IMR-90 (cell line): ENCODE measurements at regions not wholly inside any gene's neighbourhood (a gene's known extent, or its start where the extent isn't known, plus 50 kb on each side); places are given as distances from the start of the nearest gene placed in this dataset.

ENCODE experiments used
- ATAC-seq: fragments of 200-7000 bp; cut with Tn5 transposase; 2 replicates; pipeline ENCODE4 v1.9.1; 2020; ENCODE audit warnings: low read depth, mild to moderate bottlenecking, moderate library complexity
- BruUV-seq: library from RNA; stranded (reverse); fragments of 400-500 nt; replicated peaks from 2 replicates; lab custom pipeline; 2021; lab: Mats Ljungman, UMichigan
- CTCF ChIA-PET: fragments of 300-600 bp; formaldehyde crosslinking; extraction: SDS; loops from one replicate; lab custom pipeline; 2021; ENCODE audit warnings: antibody characterized with exemption; lab: Yijun Ruan, JAX
- POLR2A ChIA-PET: fragments of 300-600 bp; sonication (Branson Sonifier 250); formaldehyde crosslinking; loops from one replicate; lab custom pipeline; 2022; ENCODE audit warnings: antibody characterized with exemption; ENCODE audit not compliant: unreplicated experiment; lab: Charles Lee
- DNase-seq: peaks from one replicate; pipeline ENCODE4 v3.0.0; 2013
- H2AFZ ChIP-seq: replicated peaks from 2 replicates; pipeline ENCODE3; 2013; ENCODE audit warnings: low read length, mild to moderate bottlenecking; ENCODE audit not compliant: poor library complexity
- H2AK5ac ChIP-seq: 2 replicates; pipeline ENCODE4 v1.6.1; 2013; ENCODE audit warnings: low read depth, low read length, inconsistent platforms
- H2AK9ac ChIP-seq: replicated peaks from 2 replicates; pipeline ENCODE3; 2013; ENCODE audit warnings: mild to moderate bottlenecking, low read depth, low read length, moderate library complexity; ENCODE audit not compliant: poor library complexity
- H2BK120ac ChIP-seq: 2 replicates; pipeline ENCODE4 v1.6.1; 2013; ENCODE audit warnings: low read depth, low read length, inconsistent platforms
- H2BK15ac ChIP-seq: 3 replicates; pipeline ENCODE4 v1.6.1; 2013; ENCODE audit warnings: low read depth, low read length, inconsistent platforms
- H2BK20ac ChIP-seq: 2 replicates; pipeline ENCODE4 v1.6.1; 2013; ENCODE audit warnings: low read depth, mild to moderate bottlenecking, inconsistent platforms, low read length, moderate library complexity
- H2BK5ac ChIP-seq: 2 replicates; pipeline ENCODE4 v1.6.1; 2013; ENCODE audit warnings: mild to moderate bottlenecking, low read depth, low read length, inconsistent platforms; ENCODE audit not compliant: poor library complexity, severe bottlenecking
- H3K14ac ChIP-seq: replicated peaks from 2 replicates; pipeline ENCODE4 v1.6.1; 2013; ENCODE audit warnings: low read depth, low read length, inconsistent platforms
- H3K18ac ChIP-seq: 2 replicates; pipeline ENCODE4 v1.6.1; 2013; ENCODE audit warnings: low read depth, low read length, control low read depth
- H3K23ac ChIP-seq: 2 replicates; pipeline ENCODE4 v1.6.1; 2013; ENCODE audit warnings: low read depth, low read length, inconsistent platforms
- H3K27ac ChIP-seq: 2 replicates; pipeline ENCODE4 v1.5.1; 2013; ENCODE audit warnings: mild to moderate bottlenecking, control low read depth, low read length; ENCODE audit not compliant: insufficient read depth
- H3K27me3 ChIP-seq: 2 replicates; pipeline ENCODE4 v1.6.1; 2013; ENCODE audit warnings: low read length; ENCODE audit not compliant: control insufficient read depth, insufficient read depth
- H3K36me3 ChIP-seq: 2 replicates; pipeline ENCODE4 v1.6.1; 2013; ENCODE audit warnings: low read length, mixed read lengths; ENCODE audit not compliant: control insufficient read depth, insufficient read depth
- H3K4ac ChIP-seq: 2 replicates; pipeline ENCODE4 v1.6.1; 2013; ENCODE audit warnings: low read depth, low read length, inconsistent platforms
- H3K4me1 ChIP-seq: 2 replicates; pipeline ENCODE4 v1.6.1; 2013; ENCODE audit warnings: low read length, mixed read lengths; ENCODE audit not compliant: control insufficient read depth, insufficient read depth
- H3K4me2 ChIP-seq: 2 replicates; pipeline ENCODE4 v1.6.1; 2013; ENCODE audit warnings: low read depth, mild to moderate bottlenecking, control low read depth, low read length, moderate library complexity
- H3K4me3 ChIP-seq: 2 replicates; pipeline ENCODE4 v1.5.1; 2013; ENCODE audit warnings: low read depth, mild to moderate bottlenecking, control low read depth, low read length, moderate library complexity; ENCODE audit not compliant: insufficient read depth
- H3K56ac ChIP-seq: 2 replicates; pipeline ENCODE4 v1.6.1; 2013; ENCODE audit warnings: low read length, inconsistent platforms; ENCODE audit not compliant: insufficient read depth; ENCODE audit errors: extremely low read depth
- H3K79me1 ChIP-seq, 2 experiments: 2 replicates each; pipeline ENCODE4 v1.6.1; 2013; ENCODE audit warnings: low read length in 2 of 2, inconsistent platforms in 1 of 2, low read depth in 1 of 2
- H3K9ac ChIP-seq: 2 replicates; pipeline ENCODE4 v1.6.1; 2013; ENCODE audit warnings: low read depth, low read length, control low read depth
- H3K9me1 ChIP-seq: 2 replicates; pipeline ENCODE4 v1.6.1; 2013; ENCODE audit warnings: low read length, inconsistent platforms; ENCODE audit not compliant: insufficient read depth
- H3K9me3 ChIP-seq: 2 replicates; pipeline ENCODE4 v1.6.1; 2013; ENCODE audit warnings: low read length; ENCODE audit not compliant: control insufficient read depth, insufficient read depth
- H4K20me1 ChIP-seq: 2 replicates; pipeline ENCODE4 v1.6.1; 2013; ENCODE audit warnings: low read length, inconsistent platforms; ENCODE audit not compliant: insufficient read depth
- H4K5ac ChIP-seq: 2 replicates; pipeline ENCODE4 v1.6.1; 2013; ENCODE audit warnings: mild to moderate bottlenecking, low read depth, low read length, control low read depth
- H4K8ac ChIP-seq, 2 experiments: 2 replicates each; pipeline ENCODE4 v1.6.1; 2013; ENCODE audit warnings: low read depth in 2 of 2, low read length in 2 of 2, control low read depth in 1 of 2, inconsistent platforms in 1 of 2
- H4K91ac ChIP-seq: 2 replicates; pipeline ENCODE4 v1.6.1; 2013; ENCODE audit warnings: low read depth, low read length, inconsistent platforms; ENCODE audit not compliant: insufficient read depth
- BHLHE40 ChIP-seq: fragments of 150-350 bp; IDR thresholded peaks from 2 replicates; pipeline ENCODE4 v1.6.1; 2016; ENCODE audit warnings: mild to moderate bottlenecking, low read depth, low read length
- MXI1 ChIP-seq: IDR thresholded peaks from 2 replicates; pipeline ENCODE4 v1.6.1; 2012; ENCODE audit warnings: low read depth, mild to moderate bottlenecking, low read length, moderate library complexity, borderline replicate concordance
- WGBS, 2 experiments: methylation state at CpG; one replicate each; pipeline versions ENCODE4 v1.1.5 to v1.1.7; 2013; ENCODE audit warnings: missing lambda C conversion rate in 2 of 2; ENCODE audit not compliant: insufficient read length in 1 of 2; ENCODE audit errors: extremely low coverage in 2 of 2; 5-methylcytosine and 5-hydroxymethylcytosine counted together
- dilution Hi-C: fragments of 300-500 bp; cut with HindIII; formaldehyde crosslinking; loops from one replicate; pipeline ENCODE4 v1.14.3; 2018; ENCODE audit warnings: low sequenced_read_pairs; ENCODE audit not compliant: unreplicated experiment
- in situ Hi-C: fragments of 300-500 bp; cut with MboI; formaldehyde crosslinking; loops from 3 replicates; pipeline ENCODE4 v1.14.3; 2019; ENCODE audit warnings: low sequenced_read_pairs, inconsistent platforms, mixed read lengths
- intact Hi-C: fragments of 100-400 bp; cut with micrococcal nuclease; formaldehyde crosslinking; loops from 2 replicates; pipeline ENCODE4 v1.10.0; 2022
- TF ChIP-seq, protein P1 (sequence below): fragments of 150-350 bp; IDR thresholded peaks from 2 replicates; pipeline ENCODE4 v1.6.1; 2016; ENCODE audit warnings: low read depth, mild to moderate bottlenecking, low read length, moderate library complexity, borderline replicate concordance

DNA sequence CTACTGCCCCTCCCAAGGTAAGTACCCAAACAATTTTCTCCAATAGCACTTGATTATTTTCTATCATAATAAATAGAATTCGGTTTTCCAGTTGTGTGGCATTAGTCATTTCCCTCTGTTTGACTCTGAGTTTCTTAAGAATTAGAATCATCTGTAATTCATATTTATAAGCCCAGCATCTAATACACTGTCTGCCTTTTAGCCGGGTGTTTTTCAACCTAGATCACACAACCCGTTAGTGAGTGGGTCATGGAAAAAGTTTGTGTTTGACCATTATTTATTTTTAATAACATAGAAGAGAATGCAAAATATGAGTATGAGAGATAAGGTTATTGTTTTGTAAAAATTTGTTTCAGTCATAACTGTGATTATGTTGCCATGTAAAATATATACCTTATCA lies 701.6 kb downstream of the RFPL4B start:
- no TSS peak for BruUV-seq
- H2AK5ac ChIP-seq: peak overlapping the region; percentile 83
- no peak overlapping the region for H3K9ac ChIP-seq
- POLR2A ChIA-PET: no interaction called here
- intact Hi-C loops (no loop called here), in situ Hi-C loops (no loop called here), dilution Hi-C loops (no loop called here)
- no peak overlapping the region for H3K4me2 ChIP-seq
- H3K36me3 ChIP-seq: no peaks in the 10 kb centered on the region
- no peaks in the 10 kb centered on the region for H3K9me3 ChIP-seq
- H3K79me1 ChIP-seq: no peaks in the 10 kb centered on the region
- H2AK9ac ChIP-seq: no peak overlapping the region
- H3K27me3 ChIP-seq: no peaks in the 10 kb centered on the region
- CTCF ChIA-PET: no interaction called here
- H3K4me3 ChIP-seq: no peak overlapping the region
- DNase-seq (peak; percentile 45), ATAC-seq (peak; percentile 39; the same call in 1 of the 2 replicates)
- no peak for TF ChIP-seq BHLHE40
- TF ChIP-seq, protein P1, sequence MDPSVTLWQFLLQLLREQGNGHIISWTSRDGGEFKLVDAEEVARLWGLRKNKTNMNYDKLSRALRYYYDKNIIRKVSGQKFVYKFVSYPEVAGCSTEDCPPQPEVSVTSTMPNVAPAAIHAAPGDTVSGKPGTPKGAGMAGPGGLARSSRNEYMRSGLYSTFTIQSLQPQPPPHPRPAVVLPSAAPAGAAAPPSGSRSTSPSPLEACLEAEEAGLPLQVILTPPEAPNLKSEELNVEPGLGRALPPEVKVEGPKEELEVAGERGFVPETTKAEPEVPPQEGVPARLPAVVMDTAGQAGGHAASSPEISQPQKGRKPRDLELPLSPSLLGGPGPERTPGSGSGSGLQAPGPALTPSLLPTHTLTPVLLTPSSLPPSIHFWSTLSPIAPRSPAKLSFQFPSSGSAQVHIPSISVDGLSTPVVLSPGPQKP: no peak
- TF ChIP-seq MXI1: no peak
- H2AFZ ChIP-seq: peak overlapping the region; percentile 11
- no peak overlapping the region for H3K27ac ChIP-seq
- peak overlapping the region; percentile 94 for H2BK5ac ChIP-seq
- H4K91ac ChIP-seq: peak overlapping the region; percentile 64; the same call in 1 of the 2 replicates
- H4K8ac ChIP-seq: peak overlapping the region; percentile 48 to 84; a peak in 3 of 4 replicates
- no peak overlapping the region; the same call in 1 of the 2 replicates for H4K5ac ChIP-seq
- H2BK120ac ChIP-seq: peak overlapping the region; percentile 90
- H3K4me1 ChIP-seq: peaks cover 11% of the 10 kb centered on the region
- peaks cover 5% of the 10 kb centered on the region for H3K9me1 ChIP-seq
- peak overlapping the region; percentile 69 for H3K14ac ChIP-seq
- peak overlapping the region; percentile 80; the same call in 2 of the 3 replicates for H2BK15ac ChIP-seq
- H4K20me1 ChIP-seq: no peaks in the 10 kb centered on the region
- no peak overlapping the region for H3K56ac ChIP-seq
- peak overlapping the region; percentile 96; the same call in 1 of the 2 replicates for H3K23ac ChIP-seq
- WGBS, 2 experiments: no CpG with 5 or more reads among the region's 3 CpGs
- H2BK20ac ChIP-seq: peak overlapping the region; percentile 92
- H3K4ac ChIP-seq: peak overlapping the region; percentile 90
- peak overlapping the region; percentile 66; the same call in 1 of the 2 replicates for H3K18ac ChIP-seq
